ENCODE measurements at regions not wholly inside any gene's neighbourhood (a gene's known extent, or its start where the extent isn't known, plus 50 kb on each side); places are given as distances from the start of the nearest gene placed in this dataset.
A peak's percentile ranks its signal among the peaks of the same experiment; 100 is the strongest.

DNA sequence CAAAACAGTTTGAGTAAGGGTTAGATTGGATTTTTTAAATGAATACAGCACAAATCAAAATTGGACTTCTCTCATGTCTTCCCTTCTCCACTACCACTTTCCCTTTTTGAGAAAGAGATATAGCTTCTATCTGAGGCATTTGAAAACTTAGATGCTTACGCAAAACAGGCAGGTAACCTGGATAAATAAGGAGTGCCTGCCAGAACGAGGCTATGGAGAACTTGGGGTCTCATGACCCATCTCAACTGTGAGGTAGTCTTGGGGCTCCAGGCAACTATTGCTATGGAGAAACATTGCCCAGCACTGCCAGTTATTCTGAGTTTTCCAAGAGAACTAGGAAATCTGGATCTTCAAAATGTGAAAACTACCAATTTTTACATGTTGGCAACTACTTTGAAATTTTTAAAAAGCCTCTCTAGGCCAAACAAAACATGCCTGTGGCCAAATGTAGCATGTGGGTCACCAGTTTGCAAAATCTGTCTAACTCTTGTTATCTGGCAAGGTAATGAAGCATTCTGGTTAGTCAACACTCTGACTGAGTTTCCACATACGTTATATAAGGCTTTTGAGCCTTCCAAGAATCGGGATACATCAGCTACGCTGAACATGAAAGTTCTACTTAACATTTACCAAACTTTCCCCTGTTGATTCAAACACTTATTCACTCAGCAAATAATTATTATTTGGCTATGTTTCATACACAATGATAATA lies 752.7 kb downstream of the KCNA4 start:
- no peak overlapping the region for H3K4me3 ChIP-seq (ENCODE audit: low read depth, low read length)
- H2AFZ ChIP-seq (ENCODE audit: low read length, unreplicated experiment), result no peak overlapping the region
- no peaks in the 10 kb centered on the region for H3K79me2 ChIP-seq (ENCODE audit: control insufficient read depth, insufficient read depth, low read length, unreplicated experiment)
- H3K27me3 ChIP-seq (ENCODE audit: insufficient read depth, low read length), result no peaks in the 10 kb centered on the region
- peaks cover 15% of the 10 kb centered on the region for H3K4me1 ChIP-seq (ENCODE audit: control insufficient read depth, insufficient read depth, low read length, unreplicated experiment)
- H3K27ac ChIP-seq (ENCODE audit: low read depth, low read length), result no peak overlapping the region
- no peaks in the 10 kb centered on the region for H3K36me3 ChIP-seq (ENCODE audit: insufficient read depth, low read length)

- no peaks in the 10 kb centered on the region for H3K27me3 ChIP-seq (ENCODE audit: insufficient read depth, low read length)
- H3K27ac ChIP-seq (ENCODE audit: low read depth, low read length), result no peak overlapping the region
- H2AFZ ChIP-seq (ENCODE audit: low read length, unreplicated experiment), result no peak overlapping the region
- no peaks in the 10 kb centered on the region for H3K36me3 ChIP-seq (ENCODE audit: insufficient read depth, low read length)
- H3K79me2 ChIP-seq (ENCODE audit: control insufficient read depth, insufficient read depth, low read length, unreplicated experiment), result no peaks in the 10 kb centered on the region
- H3K4me3 ChIP-seq (ENCODE audit: low read depth, low read length), result no peak overlapping the region
- H3K4me1 ChIP-seq (ENCODE audit: control insufficient read depth, insufficient read depth, low read length, unreplicated experiment), result peaks cover 15% of the 10 kb centered on the region
These were observed 755.0 kb downstream of the KCNA4 start for GRCh38 chr11:29261831-29262230.

GRCh38 chr11:29260939-29261705 lies 755.7 kb downstream of the KCNA4 start:
- Histone ChIP-seq H3K36me3 (ENCODE audit: insufficient read depth, low read length) (no peaks in the 10 kb centered on the region), H3K4me3 (ENCODE audit: low read depth, low read length) (no peak overlapping the region), H3K4me1 (ENCODE audit: control insufficient read depth, insufficient read depth, low read length, unreplicated experiment) (peaks cover 15% of the 10 kb centered on the region), H3K27me3 (ENCODE audit: insufficient read depth, low read length) (no peaks in the 10 kb centered on the region), H3K27ac (ENCODE audit: low read depth, low read length) (no peak overlapping the region), H3K79me2 (ENCODE audit: control insufficient read depth, insufficient read depth, low read length, unreplicated experiment) (no peaks in the 10 kb centered on the region), H2AFZ (ENCODE audit: low read length, unreplicated experiment) (no peak overlapping the region)

- Histone ChIP-seq H3K4me1 (ENCODE audit: control insufficient read depth, insufficient read depth, low read length, unreplicated experiment) (peaks cover 8% of the 10 kb centered on the region), H3K36me3 (ENCODE audit: insufficient read depth, low read length) (no peaks in the 10 kb centered on the region), H3K27me3 (ENCODE audit: insufficient read depth, low read length) (no peaks in the 10 kb centered on the region), H3K4me3 (ENCODE audit: low read depth, low read length) (no peak overlapping the region), H3K79me2 (ENCODE audit: control insufficient read depth, insufficient read depth, low read length, unreplicated experiment) (no peaks in the 10 kb centered on the region), H3K27ac (ENCODE audit: low read depth, low read length) (no peak overlapping the region), H2AFZ (ENCODE audit: low read length, unreplicated experiment) (no peak overlapping the region)
These were observed 758.4 kb downstream of the KCNA4 start for GRCh38 chr11:29258411-29258810.

DNA sequence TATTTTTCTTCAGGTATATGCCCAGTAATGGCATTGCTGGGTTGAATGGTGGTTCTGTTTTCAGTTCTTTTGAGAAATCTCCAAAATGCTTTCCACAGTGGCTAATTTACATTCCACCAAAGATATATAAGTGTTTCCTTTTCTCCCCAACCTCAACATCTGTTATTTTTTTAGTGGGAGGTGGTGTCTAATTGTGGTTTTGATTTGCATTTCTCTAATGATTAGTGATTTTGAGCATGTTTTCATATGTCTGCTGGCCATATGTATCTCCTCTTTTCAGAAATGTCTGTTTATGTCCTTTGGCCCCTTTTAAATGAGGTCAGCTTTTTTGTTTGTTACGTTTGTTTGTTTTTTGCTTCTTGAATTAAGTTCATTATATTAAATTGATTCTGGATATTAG lies 760.2 kb downstream of the KCNA4 start:
- Histone ChIP-seq H3K27ac (ENCODE audit: low read depth, low read length) (no peak overlapping the region), H3K4me1 (ENCODE audit: control insufficient read depth, insufficient read depth, low read length, unreplicated experiment) (peaks cover 13% of the 10 kb centered on the region), H3K27me3 (ENCODE audit: insufficient read depth, low read length) (no peaks in the 10 kb centered on the region), H2AFZ (ENCODE audit: low read length, unreplicated experiment) (no peak overlapping the region), H3K4me3 (ENCODE audit: low read depth, low read length) (peak overlapping the region; percentile 32; the same call in 1 of the 2 replicates), H3K36me3 (ENCODE audit: insufficient read depth, low read length) (no peaks in the 10 kb centered on the region), H3K79me2 (ENCODE audit: control insufficient read depth, insufficient read depth, low read length, unreplicated experiment) (no peaks in the 10 kb centered on the region)

- no peak overlapping the region for H2AFZ ChIP-seq (ENCODE audit: low read length, unreplicated experiment)
- H3K27me3 ChIP-seq (ENCODE audit: insufficient read depth, low read length), result no peaks in the 10 kb centered on the region
- no peak overlapping the region for H3K4me3 ChIP-seq (ENCODE audit: low read depth, low read length)
- no peak overlapping the region for H3K27ac ChIP-seq (ENCODE audit: low read depth, low read length)
- no peaks in the 10 kb centered on the region for H3K79me2 ChIP-seq (ENCODE audit: control insufficient read depth, insufficient read depth, low read length, unreplicated experiment)
- no peaks in the 10 kb centered on the region for H3K36me3 ChIP-seq (ENCODE audit: insufficient read depth, low read length)
- H3K4me1 ChIP-seq (ENCODE audit: control insufficient read depth, insufficient read depth, low read length, unreplicated experiment), result peaks cover 5% of the 10 kb centered on the region
These were observed 761.4 kb downstream of the KCNA4 start for GRCh38 chr11:29255401-29255800.

GRCh38 chr11:29251738-29252137 lies 765.1 kb downstream of the KCNA4 start:
- Histone ChIP-seq H3K27ac (ENCODE audit: low read depth, low read length) (no peak overlapping the region), H3K4me1 (ENCODE audit: control insufficient read depth, insufficient read depth, low read length, unreplicated experiment) (peaks cover 5% of the 10 kb centered on the region), H3K79me2 (ENCODE audit: control insufficient read depth, insufficient read depth, low read length, unreplicated experiment) (no peaks in the 10 kb centered on the region), H3K4me3 (ENCODE audit: low read depth, low read length) (no peak overlapping the region), H3K27me3 (ENCODE audit: insufficient read depth, low read length) (no peaks in the 10 kb centered on the region), H2AFZ (ENCODE audit: low read length, unreplicated experiment) (no peak overlapping the region), H3K36me3 (ENCODE audit: insufficient read depth, low read length) (no peaks in the 10 kb centered on the region)

GRCh38 chr11:29249713-29250112 lies 767.1 kb downstream of the KCNA4 start:
- Histone ChIP-seq H2AFZ (ENCODE audit: low read length, unreplicated experiment) (no peak overlapping the region), H3K79me2 (ENCODE audit: control insufficient read depth, insufficient read depth, low read length, unreplicated experiment) (no peaks in the 10 kb centered on the region), H3K36me3 (ENCODE audit: insufficient read depth, low read length) (no peaks in the 10 kb centered on the region), H3K27ac (ENCODE audit: low read depth, low read length) (no peak overlapping the region), H3K4me3 (ENCODE audit: low read depth, low read length) (no peak overlapping the region), H3K4me1 (ENCODE audit: control insufficient read depth, insufficient read depth, low read length, unreplicated experiment) (peaks cover 5% of the 10 kb centered on the region), H3K27me3 (ENCODE audit: insufficient read depth, low read length) (no peaks in the 10 kb centered on the region)

- H3K79me2 ChIP-seq (ENCODE audit: control insufficient read depth, insufficient read depth, low read length, unreplicated experiment), result no peaks in the 10 kb centered on the region
- H3K36me3 ChIP-seq (ENCODE audit: insufficient read depth, low read length), result no peaks in the 10 kb centered on the region
- no peaks in the 10 kb centered on the region for H3K27me3 ChIP-seq (ENCODE audit: insufficient read depth, low read length)
- H3K4me1 ChIP-seq (ENCODE audit: control insufficient read depth, insufficient read depth, low read length, unreplicated experiment), result no peaks in the 10 kb centered on the region
- H3K27ac ChIP-seq (ENCODE audit: low read depth, low read length), result no peak overlapping the region
- no peak overlapping the region for H3K4me3 ChIP-seq (ENCODE audit: low read depth, low read length)
- no peak overlapping the region for H2AFZ ChIP-seq (ENCODE audit: low read length, unreplicated experiment)
These were observed 772.5 kb downstream of the KCNA4 start for GRCh38 chr11:29244355-29244754.

GRCh38 chr11:29243616-29244015 lies 773.2 kb downstream of the KCNA4 start:
- no peaks in the 10 kb centered on the region for H3K79me2 ChIP-seq (ENCODE audit: control insufficient read depth, insufficient read depth, low read length, unreplicated experiment)
- H3K27ac ChIP-seq (ENCODE audit: low read depth, low read length), result no peak overlapping the region
- H3K36me3 ChIP-seq (ENCODE audit: insufficient read depth, low read length), result no peaks in the 10 kb centered on the region
- no peak overlapping the region for H3K4me3 ChIP-seq (ENCODE audit: low read depth, low read length)
- no peaks in the 10 kb centered on the region for H3K4me1 ChIP-seq (ENCODE audit: control insufficient read depth, insufficient read depth, low read length, unreplicated experiment)
- H3K27me3 ChIP-seq (ENCODE audit: insufficient read depth, low read length), result no peaks in the 10 kb centered on the region
- H2AFZ ChIP-seq (ENCODE audit: low read length, unreplicated experiment), result no peak overlapping the region

- no peaks in the 10 kb centered on the region for H3K27me3 ChIP-seq (ENCODE audit: insufficient read depth, low read length)
- no peaks in the 10 kb centered on the region for H3K4me1 ChIP-seq (ENCODE audit: control insufficient read depth, insufficient read depth, low read length, unreplicated experiment)
- H3K79me2 ChIP-seq (ENCODE audit: control insufficient read depth, insufficient read depth, low read length, unreplicated experiment), result no peaks in the 10 kb centered on the region
- no peak overlapping the region for H2AFZ ChIP-seq (ENCODE audit: low read length, unreplicated experiment)
- no peaks in the 10 kb centered on the region for H3K36me3 ChIP-seq (ENCODE audit: insufficient read depth, low read length)
- H3K4me3 ChIP-seq (ENCODE audit: low read depth, low read length), result no peak overlapping the region
- H3K27ac ChIP-seq (ENCODE audit: low read depth, low read length), result no peak overlapping the region
These were observed 784.8 kb downstream of the KCNA4 start for GRCh38 chr11:29231991-29232390.
